Right renal pelvis (tissue), 4 donors: ENCODE measurements at regions not wholly inside any gene's neighbourhood (a gene's known extent, or its start where the extent isn't known, plus 50 kb on each side); places are given as distances from the start of the nearest gene placed in this dataset.
"Not testable (repeated sequence)": the region's sequence is repeated elsewhere in the genome, so short reads cannot be mapped to it uniquely, and the experiment has no call there.

Source experiments
- DNase-seq, 4 donors: peaks; one replicate each; pipeline ENCODE4 v3.0.0-alpha.2; 2013; ENCODE audit warnings: low read depth in 4 of 4, low spot score in 3 of 4, missing footprints in 1 of 4

GRCh38 chr4:26017961-26018700 lies 104.1 kb downstream of the SMIM20 start:
- DNase-seq: not testable (repeated sequence)

- no peak for DNase-seq
Measured at GRCh38 chr4:26020083-26020668, 106.2 kb downstream of the SMIM20 start.

- no peak for DNase-seq
Measured at GRCh38 chr4:26020881-26021280, 106.9 kb downstream of the SMIM20 start.

GRCh38 chr4:26021417-26022345 lies 107.7 kb downstream of the SMIM20 start:
- DNase-seq: no peak

GRCh38 chr4:26022346-26023202 lies 108.6 kb downstream of the SMIM20 start:
- no peak for DNase-seq

GRCh38 chr4:26023203-26023972 lies 109.4 kb downstream of the SMIM20 start:
- no peak for DNase-seq

- DNase-seq: no peak
Measured at GRCh38 chr4:26024079-26024478, 110.1 kb downstream of the SMIM20 start.

- no peak for DNase-seq
Measured at GRCh38 chr4:26028133-26028792, 114.2 kb downstream of the SMIM20 start.

GRCh38 chr4:26028793-26029567 lies 115.0 kb downstream of the SMIM20 start:
- DNase-seq: peak in 2 of 4 donors; percentile 37 to 43

GRCh38 chr4:26029568-26030131 lies 115.6 kb downstream of the SMIM20 start:
- DNase-seq: no peak

GRCh38 chr4:26030260-26030667 lies 116.2 kb downstream of the SMIM20 start:
- no peak for DNase-seq

GRCh38 chr4:26030780-26031179 lies 116.8 kb downstream of the SMIM20 start:
- no peak for DNase-seq

GRCh38 chr4:26031704-26032103 lies 117.7 kb downstream of the SMIM20 start:
- no peak for DNase-seq

GRCh38 chr4:26032142-26032541 lies 118.1 kb downstream of the SMIM20 start:
- DNase-seq: no peak

GRCh38 chr4:26032630-26033317 lies 118.8 kb downstream of the SMIM20 start:
- no peak for DNase-seq

- no peak for DNase-seq
Measured at GRCh38 chr4:26033389-26033788, 119.4 kb downstream of the SMIM20 start.

- no peak for DNase-seq
Measured at GRCh38 chr4:26034849-26035248, 120.8 kb downstream of the SMIM20 start.
